ENCODE measurements at regions not wholly inside any gene's neighbourhood (a gene's known extent, or its start where the extent isn't known, plus 50 kb on each side); places are given as distances from the start of the nearest gene placed in this dataset.
A peak's percentile ranks its signal among the peaks of the same experiment; 100 is the strongest.

- no peak for TF ChIP-seq EZH2 (IDR thresholded peaks at IDR 0.05; ENCODE audit: borderline replicate concordance, low read depth, low read length, poor library complexity, severe bottlenecking)
- TF ChIP-seq, protein P1, sequence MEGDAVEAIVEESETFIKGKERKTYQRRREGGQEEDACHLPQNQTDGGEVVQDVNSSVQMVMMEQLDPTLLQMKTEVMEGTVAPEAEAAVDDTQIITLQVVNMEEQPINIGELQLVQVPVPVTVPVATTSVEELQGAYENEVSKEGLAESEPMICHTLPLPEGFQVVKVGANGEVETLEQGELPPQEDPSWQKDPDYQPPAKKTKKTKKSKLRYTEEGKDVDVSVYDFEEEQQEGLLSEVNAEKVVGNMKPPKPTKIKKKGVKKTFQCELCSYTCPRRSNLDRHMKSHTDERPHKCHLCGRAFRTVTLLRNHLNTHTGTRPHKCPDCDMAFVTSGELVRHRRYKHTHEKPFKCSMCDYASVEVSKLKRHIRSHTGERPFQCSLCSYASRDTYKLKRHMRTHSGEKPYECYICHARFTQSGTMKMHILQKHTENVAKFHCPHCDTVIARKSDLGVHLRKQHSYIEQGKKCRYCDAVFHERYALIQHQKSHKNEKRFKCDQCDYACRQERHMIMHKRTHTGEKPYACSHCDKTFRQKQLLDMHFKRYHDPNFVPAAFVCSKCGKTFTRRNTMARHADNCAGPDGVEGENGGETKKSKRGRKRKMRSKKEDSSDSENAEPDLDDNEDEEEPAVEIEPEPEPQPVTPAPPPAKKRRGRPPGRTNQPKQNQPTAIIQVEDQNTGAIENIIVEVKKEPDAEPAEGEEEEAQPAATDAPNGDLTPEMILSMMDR (conservative IDR thresholded peaks at IDR 0.05; ENCODE audit: low read depth, low read length), result no peak
- H3K4me1 ChIP-seq (ENCODE audit: insufficient read depth, low read length, poor library complexity, severe bottlenecking), result no peaks in the 10 kb centered on the region
- H3K9me3 ChIP-seq (ENCODE audit: low read depth, low read length, poor library complexity, severe bottlenecking), result no peaks in the 10 kb centered on the region
- H3K4me3 ChIP-seq (ENCODE audit: low read depth, low read length, poor library complexity, severe bottlenecking), result no peak overlapping the region
- no peaks in the 10 kb centered on the region for H3K36me3 ChIP-seq (ENCODE audit: insufficient read depth, low read length, poor library complexity, severe bottlenecking)
- CTCF ChIA-PET, result no interaction called here
- DNase-seq (ENCODE audit: low spot score), result peak; percentile 9
- POLR2A ChIA-PET (ENCODE audit: low non-redundant PET), result no interaction called here
- BruUV-seq (replicated peaks), result no TSS peak
- H3K27ac ChIP-seq (ENCODE audit: low read depth, low read length, poor library complexity, severe bottlenecking), result no peak overlapping the region
- intact Hi-C loops (cut with micrococcal nuclease; ENCODE audit: unreplicated experiment), result no loop called here
- H3K27me3 ChIP-seq (replicated peaks; ENCODE audit: insufficient read depth, low read depth, low read length, poor library complexity), result peaks cover 7% of the 10 kb centered on the region
Measured at GRCh38 chr11:59011655-59012397, 72.5 kb downstream of the GLYATL1 start.

DNA sequence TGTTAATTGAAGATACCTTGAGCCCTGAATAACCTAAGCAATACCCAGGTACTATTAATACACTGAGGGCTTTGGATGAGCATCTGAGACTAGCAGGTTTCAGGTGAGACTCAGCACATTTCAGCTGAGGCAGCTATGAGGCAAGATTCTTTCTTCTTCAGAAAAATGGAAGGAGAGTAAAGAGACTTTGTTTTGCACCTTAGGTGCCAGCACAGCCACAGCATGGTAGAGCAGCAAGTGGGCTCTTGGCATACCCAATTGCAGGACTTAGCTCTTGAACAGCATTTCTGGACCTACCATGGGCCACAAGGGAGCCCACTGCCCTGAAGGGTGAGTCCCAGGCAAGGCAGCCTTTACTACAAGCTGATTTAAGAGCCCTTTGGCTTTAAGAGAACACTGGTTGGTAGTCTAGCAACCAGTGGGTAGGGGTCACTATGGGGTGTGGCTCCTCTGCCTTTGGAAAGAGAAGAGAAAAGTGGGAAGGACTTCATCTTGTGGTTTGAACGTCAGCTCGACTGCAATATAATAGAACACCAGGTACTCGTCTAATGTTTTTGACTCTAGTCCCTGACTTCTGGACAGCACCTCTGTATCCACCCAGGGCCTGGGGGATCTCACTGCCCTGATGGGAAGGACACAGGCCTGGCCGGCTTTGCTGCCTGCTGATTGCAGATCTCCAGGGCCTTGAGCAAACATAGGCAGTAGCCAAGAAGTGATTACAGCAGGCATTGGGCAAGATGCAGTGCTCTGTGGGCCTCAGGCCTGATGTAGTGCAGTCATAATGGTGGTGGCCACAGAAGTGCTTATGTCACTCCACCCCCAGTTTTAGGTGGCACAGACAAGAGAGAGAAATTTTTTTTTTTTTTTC lies 73.3 kb downstream of the GLYATL1 start:
- TF ChIP-seq, protein P1 (conservative IDR thresholded peaks at IDR 0.05; ENCODE audit: low read depth, low read length), result no peak
- TF ChIP-seq EZH2 (IDR thresholded peaks at IDR 0.05; ENCODE audit: borderline replicate concordance, low read depth, low read length, poor library complexity, severe bottlenecking), result no peak
- H3K9me3 ChIP-seq (ENCODE audit: low read depth, low read length, poor library complexity, severe bottlenecking), result no peaks in the 10 kb centered on the region
- CTCF ChIA-PET, result no interaction called here
- H3K4me3 ChIP-seq (ENCODE audit: low read depth, low read length, poor library complexity, severe bottlenecking), result no peak overlapping the region
- POLR2A ChIA-PET (ENCODE audit: low non-redundant PET), result no interaction called here
- peaks cover 7% of the 10 kb centered on the region for H3K27me3 ChIP-seq (replicated peaks; ENCODE audit: insufficient read depth, low read depth, low read length, poor library complexity)
- BruUV-seq (replicated peaks), result no TSS peak
- no peak for DNase-seq (ENCODE audit: low spot score)
- intact Hi-C loops (cut with micrococcal nuclease; ENCODE audit: unreplicated experiment), result no loop called here
- no peak overlapping the region for H3K27ac ChIP-seq (ENCODE audit: low read depth, low read length, poor library complexity, severe bottlenecking)
- no peaks in the 10 kb centered on the region for H3K36me3 ChIP-seq (ENCODE audit: insufficient read depth, low read length, poor library complexity, severe bottlenecking)
- H3K4me1 ChIP-seq (ENCODE audit: insufficient read depth, low read length, poor library complexity, severe bottlenecking), result no peaks in the 10 kb centered on the region

DNA sequence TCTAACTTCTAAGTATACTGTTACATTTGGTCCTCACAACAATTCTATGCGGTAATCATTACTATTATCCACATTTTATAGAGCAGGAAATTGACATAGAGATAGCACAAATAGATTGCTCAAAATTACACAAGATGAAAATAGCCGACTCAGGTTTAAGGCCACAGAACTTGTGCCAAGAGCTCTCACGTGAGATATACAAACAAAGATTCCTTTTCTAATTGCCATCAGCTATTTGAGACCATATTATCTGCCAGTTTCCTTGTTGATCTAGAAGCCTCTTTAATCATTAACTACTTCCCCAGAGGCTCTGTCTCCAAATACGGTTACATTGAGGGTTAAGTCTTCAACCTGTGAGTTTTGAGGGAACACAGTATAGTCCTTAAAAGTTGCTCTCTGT lies 61.0 kb upstream of the GLYATL1B start:
- no TSS peak for BruUV-seq (replicated peaks)
- H3K27ac ChIP-seq (ENCODE audit: low read depth, low read length, poor library complexity, severe bottlenecking), result no peak overlapping the region
- ChIA-PET CTCF (no interaction called here), POLR2A (ENCODE audit: low non-redundant PET) (no interaction called here)
- intact Hi-C loops (cut with micrococcal nuclease; ENCODE audit: unreplicated experiment), result no loop called here
- no peak for TF ChIP-seq EZH2 (IDR thresholded peaks at IDR 0.05; ENCODE audit: borderline replicate concordance, low read depth, low read length, poor library complexity, severe bottlenecking)
- TF ChIP-seq, protein P1 (conservative IDR thresholded peaks at IDR 0.05; ENCODE audit: low read depth, low read length), result no peak
- no peaks in the 10 kb centered on the region for H3K9me3 ChIP-seq (ENCODE audit: low read depth, low read length, poor library complexity, severe bottlenecking)
- no peak overlapping the region for H3K4me3 ChIP-seq (ENCODE audit: low read depth, low read length, poor library complexity, severe bottlenecking)
- H3K27me3 ChIP-seq (replicated peaks; ENCODE audit: insufficient read depth, low read depth, low read length, poor library complexity), result peaks cover 17% of the 10 kb centered on the region
- no peaks in the 10 kb centered on the region for H3K4me1 ChIP-seq (ENCODE audit: insufficient read depth, low read length, poor library complexity, severe bottlenecking)
- no peaks in the 10 kb centered on the region for H3K36me3 ChIP-seq (ENCODE audit: insufficient read depth, low read length, poor library complexity, severe bottlenecking)
- DNase-seq (ENCODE audit: low spot score), result no peak

All from A673 (cell line).